GM23248 (cell line): ENCODE measurements at regions not wholly inside any gene's neighbourhood (a gene's known extent, or its start where the extent isn't known, plus 50 kb on each side); places are given as distances from the start of the nearest gene placed in this dataset.

ENCODE experiments used
- EZH2 ChIP-seq: fragments of 200-600 bp; sonication (generic); IDR thresholded peaks from 2 replicates; pipeline ENCODE4 v1.6.1; 2018; ENCODE audit warnings: antibody characterized with exemption, mild to moderate bottlenecking; ENCODE audit not compliant: insufficient read depth, poor library complexity, severe bottlenecking
- EZH2phosphoT487 ChIP-seq: fragments of 200-600 bp; sonication (generic); IDR thresholded peaks from 2 replicates; pipeline ENCODE4 v1.6.1; 2018; ENCODE audit warnings: antibody characterized with exemption, moderate library complexity, mild to moderate bottlenecking, low read depth; ENCODE audit not compliant: insufficient read depth

GRCh38 chr14:65927931-65928356, 515.4 kb downstream of the FUT8 start:
- TF ChIP-seq EZH2phosphoT487 = no peak
- TF ChIP-seq EZH2 = no peak
